ENCODE measurements at regions not wholly inside any gene's neighbourhood (a gene's known extent, or its start where the extent isn't known, plus 50 kb on each side); places are given as distances from the start of the nearest gene placed in this dataset.
"Not testable (repeated sequence)": the region's sequence is repeated elsewhere in the genome, so short reads cannot be mapped to it uniquely, and the experiment has no call there.

GRCh38 chrX:117680286-117680685 lies 436.3 kb downstream of the KLHL13 start:
- no peak for DNase-seq (ENCODE audit: low spot score)

- no peak for DNase-seq (ENCODE audit: low spot score)
Measured at GRCh38 chrX:117653396-117653795, 463.2 kb downstream of the KLHL13 start.

DNA sequence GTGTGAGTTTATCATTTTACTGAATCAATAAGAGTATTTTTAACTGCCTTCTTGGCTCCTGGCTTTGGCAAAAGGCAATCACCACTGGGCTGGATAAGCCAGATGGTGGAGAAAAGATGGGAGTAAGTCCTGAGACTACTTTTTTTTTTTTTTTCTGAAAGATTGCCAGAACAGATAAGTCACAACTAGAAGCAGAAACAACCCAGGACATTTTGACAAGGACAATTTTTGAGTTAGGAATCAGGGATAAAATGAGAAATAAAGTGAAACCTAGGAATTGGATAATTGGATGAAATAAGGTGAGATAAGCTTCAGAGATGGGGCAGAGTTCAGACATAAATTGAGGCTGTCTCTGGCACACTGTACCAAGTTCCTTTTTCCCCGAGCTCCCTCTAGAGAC lies 471.0 kb downstream of the KLHL13 start:
- DNase-seq (ENCODE audit: low spot score): no peak

- no peak for DNase-seq (ENCODE audit: low spot score)
Measured at GRCh38 chrX:117641913-117642656, 474.5 kb downstream of the KLHL13 start.

GRCh38 chrX:117636826-117637225 lies 479.8 kb downstream of the KLHL13 start:
- no peak for DNase-seq (ENCODE audit: low spot score)

GRCh38 chrX:117633277-117633676 lies 483.3 kb downstream of the KLHL13 start:
- DNase-seq (ENCODE audit: low spot score): no peak

GRCh38 chrX:117628381-117628780 lies 488.2 kb downstream of the KLHL13 start:
- DNase-seq (ENCODE audit: low spot score): no peak

GRCh38 chrX:117610806-117611205 lies 505.8 kb downstream of the KLHL13 start:
- no peak for DNase-seq (ENCODE audit: low spot score)

- DNase-seq (ENCODE audit: low spot score): no peak
Measured at GRCh38 chrX:117610049-117610448, 506.6 kb downstream of the KLHL13 start.

- no peak for DNase-seq (ENCODE audit: low spot score)
Measured at GRCh38 chrX:117607561-117607960, 509.0 kb downstream of the KLHL13 start.

DNA sequence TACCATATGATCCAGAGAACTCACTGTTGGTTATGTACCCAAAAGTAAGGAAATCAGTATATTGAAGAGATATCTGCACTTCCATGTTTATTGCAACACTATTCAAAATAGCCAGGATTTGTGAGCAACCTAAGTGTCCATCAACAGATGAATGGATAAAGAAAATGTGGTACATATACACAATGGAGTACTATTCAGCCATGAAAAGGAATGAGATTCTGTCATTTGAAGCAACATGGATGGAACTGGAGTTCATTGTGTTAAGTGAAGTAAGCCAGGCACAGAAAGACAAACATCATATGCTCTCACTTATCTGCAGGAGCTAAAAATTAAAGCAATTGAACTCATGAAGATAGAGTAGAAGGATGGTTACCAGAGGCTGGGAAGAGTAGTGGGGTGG lies 510.5 kb downstream of the KLHL13 start:
- not testable (repeated sequence) for DNase-seq (ENCODE audit: low spot score)

- DNase-seq (ENCODE audit: low spot score): no peak
Measured at GRCh38 chrX:117570160-117570559, 546.5 kb downstream of the KLHL13 start.

- DNase-seq (ENCODE audit: low spot score): no peak
Measured at GRCh38 chrX:117568238-117568637, 548.4 kb downstream of the KLHL13 start.

GRCh38 chrX:117543885-117544284 lies 572.7 kb downstream of the KLHL13 start:
- DNase-seq (ENCODE audit: low spot score): no peak

GRCh38 chrX:117539090-117539418 lies 577.6 kb downstream of the KLHL13 start:
- DNase-seq (ENCODE audit: low spot score): no peak

- DNase-seq (ENCODE audit: low spot score): no peak
Measured at GRCh38 chrX:117538178-117539089, 578.2 kb downstream of the KLHL13 start.

DNA sequence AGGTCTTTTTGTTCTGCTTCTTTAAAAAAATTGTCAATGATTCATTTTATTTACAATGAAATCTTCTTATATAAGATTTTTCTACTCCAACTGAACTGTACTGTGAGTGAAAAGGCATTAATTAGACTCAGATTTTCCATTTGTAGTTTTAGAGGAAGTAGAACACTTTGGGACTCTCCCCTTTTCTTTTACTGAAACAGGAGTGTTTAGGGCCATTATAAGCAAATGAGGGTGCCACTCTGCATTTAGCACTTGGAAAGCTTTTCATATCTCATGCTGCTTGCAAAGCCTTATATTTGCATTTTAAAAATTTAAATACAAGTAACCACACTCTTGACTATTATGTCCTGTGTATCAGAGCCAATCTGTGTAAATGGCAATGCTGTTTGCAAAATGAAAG lies 584.3 kb downstream of the KLHL13 start:
- DNase-seq (ENCODE audit: low spot score): no peak

- no peak for DNase-seq (ENCODE audit: low spot score)
Measured at GRCh38 chrX:117522725-117523700, 593.6 kb downstream of the KLHL13 start.

DNA sequence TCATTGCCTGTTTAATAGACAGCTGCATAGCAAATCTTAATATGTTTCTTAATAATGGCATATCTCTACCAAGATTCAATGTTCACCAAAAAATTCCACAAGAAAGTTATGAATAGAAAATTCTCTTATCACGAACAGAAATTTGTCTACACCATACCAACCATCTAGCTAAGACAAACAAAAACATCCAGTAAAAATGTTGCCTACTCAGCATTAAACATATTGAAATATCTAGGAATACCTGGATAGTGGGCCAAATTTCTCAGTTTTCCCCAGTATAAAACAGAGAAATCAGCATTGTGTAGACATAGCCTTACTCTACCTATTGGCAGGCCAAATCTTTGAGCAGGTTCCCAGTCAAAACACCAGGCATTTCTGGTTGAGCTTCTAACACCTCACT lies 598.6 kb downstream of the KLHL13 start:
- no peak for DNase-seq (ENCODE audit: low spot score)

DNA sequence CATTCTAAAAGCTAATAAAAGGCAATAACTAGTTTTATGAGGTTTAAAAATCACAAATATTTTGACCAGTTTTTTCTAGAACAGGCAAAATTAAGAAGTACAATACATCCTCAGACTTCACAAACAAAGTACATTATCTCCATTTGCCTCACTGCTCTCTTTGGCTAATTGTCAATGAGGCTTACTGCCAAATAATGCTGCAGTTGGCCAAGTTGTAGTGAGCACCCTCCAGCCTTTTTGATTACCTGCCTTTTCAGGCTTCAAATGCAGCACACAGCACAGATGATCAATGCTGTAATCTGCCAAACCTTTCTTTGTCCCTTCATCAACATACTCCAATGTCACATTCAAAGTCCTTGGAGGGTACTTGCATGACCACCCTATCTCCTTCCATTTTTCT lies 605.2 kb downstream of the KLHL13 start:
- DNase-seq (ENCODE audit: low spot score): no peak

- DNase-seq (ENCODE audit: low spot score): no peak
Measured at GRCh38 chrX:117510453-117510852, 606.2 kb downstream of the KLHL13 start.

GRCh38 chrX:117508021-117508420 lies 608.6 kb downstream of the KLHL13 start:
- DNase-seq (ENCODE audit: low spot score): no peak
